HEK293 (cell line): ENCODE measurements at regions not wholly inside any gene's neighbourhood (a gene's known extent, or its start where the extent isn't known, plus 50 kb on each side); places are given as distances from the start of the nearest gene placed in this dataset.

Source experiments
- CTCF ChIA-PET: fragments of 350-600 bp; formaldehyde crosslinking; extraction: SDS; loops from one replicate; lab custom pipeline; 2021; ENCODE audit warnings: antibody characterized with exemption; lab: Yijun Ruan, JAX
- POLR2A ChIA-PET: fragments of 300-600 bp; formaldehyde crosslinking; extraction: SDS; loops from one replicate; lab custom pipeline; 2020; ENCODE audit warnings: antibody characterized with exemption, inconsistent platforms; lab: Yijun Ruan, JAX
- H3K27ac ChIP-seq: fragments of 200-500 bp; sonication (Bioruptor generic); 2 replicates; pipeline ENCODE4 v1.5.1; 2014; ENCODE audit warnings: low read depth, low read length, control low read depth, inconsistent platforms; ENCODE audit errors: extremely low read depth
- H3K36me3 ChIP-seq, 2 experiments: fragments of 200-500 bp in 1 of 2; sonication (Bioruptor generic) in 1 of 2; 1 replicate in 1 of 2; 2 replicates in 1 of 2; pipeline ENCODE4 v1.5.1; 2014 to 2017; ENCODE audit warnings: inconsistent platforms in 2 of 2, low read length in 2 of 2; ENCODE audit not compliant: control insufficient read depth in 2 of 2, insufficient read depth in 1 of 2
- H3K4me1 ChIP-seq: fragments of 200-500 bp; sonication (Bioruptor generic); 2 replicates; pipeline ENCODE4 v1.5.1; 2014; ENCODE audit warnings: mild to moderate bottlenecking, low read length, inconsistent platforms; ENCODE audit not compliant: control insufficient read depth, insufficient read depth
- H3K4me3 ChIP-seq: 2 replicates; pipeline ENCODE4 v1.5.1; 2011; ENCODE audit warnings: low read depth, mild to moderate bottlenecking, control low read depth, low read length, moderate library complexity
- H3K9me3 ChIP-seq: fragments of 200-500 bp; sonication (Bioruptor generic); 2 replicates; pipeline ENCODE4 v1.5.1; 2014; ENCODE audit warnings: low read depth, low read length, inconsistent platforms; ENCODE audit not compliant: control insufficient read depth, insufficient read depth
- GLIS1 ChIP-seq: fragments of 450-650 bp; formaldehyde crosslinking; IDR thresholded peaks from 2 replicates; pipeline ENCODE4 v1.5.1; 2016; ENCODE audit warnings: missing biosample characterization, missing genetic modification characterization
- HOXD13 ChIP-seq: sonication (generic); formaldehyde crosslinking; IDR thresholded peaks from 2 replicates; pipeline ENCODE4 v1.8.0; 2022; ENCODE audit warnings: missing genetic modification reagents, borderline replicate concordance
- INSM2 ChIP-seq: fragments of 450-650 bp; formaldehyde crosslinking; IDR thresholded peaks from 2 replicates; pipeline ENCODE4 v1.5.1; 2016; ENCODE audit warnings: missing biosample characterization, missing genetic modification characterization
- KLF7 ChIP-seq: fragments of 450-650 bp; formaldehyde crosslinking; IDR thresholded peaks from 2 replicates; pipeline ENCODE4 v1.5.1; 2016; ENCODE audit warnings: missing biosample characterization, missing genetic modification characterization, borderline replicate concordance
- OVOL3 ChIP-seq: fragments of 450-650 bp; formaldehyde crosslinking; IDR thresholded peaks from 2 replicates; pipeline ENCODE4 v1.5.1; 2016; ENCODE audit warnings: missing biosample characterization, missing genetic modification characterization
- SCRT2 ChIP-seq: fragments of 450-650 bp; formaldehyde crosslinking; IDR thresholded peaks from 2 replicates; pipeline ENCODE4 v1.5.1; 2016; ENCODE audit warnings: missing biosample characterization, missing genetic modification characterization
- ZBTB1 ChIP-seq: fragments of 450-650 bp; formaldehyde crosslinking; IDR thresholded peaks from 2 replicates; pipeline ENCODE4 v1.5.1; 2016; ENCODE audit warnings: missing biosample characterization, missing genetic modification characterization
- ZBTB17 ChIP-seq: fragments of 450-650 bp; formaldehyde crosslinking; IDR thresholded peaks from 2 replicates; pipeline ENCODE4 v1.5.1; 2016; ENCODE audit warnings: missing biosample characterization, missing genetic modification characterization
- ZNF18 ChIP-seq: fragments of 450-650 bp; formaldehyde crosslinking; IDR thresholded peaks from 2 replicates; pipeline ENCODE4 v1.5.1; 2016; ENCODE audit warnings: missing biosample characterization, missing genetic modification characterization
- ZNF202 ChIP-seq: fragments of 450-650 bp; formaldehyde crosslinking; IDR thresholded peaks from 2 replicates; pipeline ENCODE4 v1.5.1; 2016; ENCODE audit warnings: missing biosample characterization, missing genetic modification characterization, borderline replicate concordance
- ZNF221 ChIP-seq: fragments of 450-650 bp; formaldehyde crosslinking; IDR thresholded peaks from 2 replicates; pipeline ENCODE4 v1.5.1; 2017; ENCODE audit warnings: missing biosample characterization, missing genetic modification characterization, borderline replicate concordance
- ZNF223 ChIP-seq: fragments of 450-650 bp; formaldehyde crosslinking; IDR thresholded peaks from 2 replicates; pipeline ENCODE4 v1.5.1; 2016; ENCODE audit warnings: missing biosample characterization, missing genetic modification characterization
- ZNF23 ChIP-seq: fragments of 450-650 bp; formaldehyde crosslinking; IDR thresholded peaks from 2 replicates; pipeline ENCODE4 v1.5.1; 2016; ENCODE audit warnings: missing biosample characterization, missing genetic modification characterization, borderline replicate concordance
- ZNF391 ChIP-seq: fragments of 450-650 bp; formaldehyde crosslinking; IDR thresholded peaks from 2 replicates; pipeline ENCODE4 v1.5.1; 2016; ENCODE audit warnings: low read depth, missing biosample characterization, missing genetic modification characterization, borderline replicate concordance
- ZNF530 ChIP-seq: fragments of 450-650 bp; formaldehyde crosslinking; IDR thresholded peaks from 2 replicates; pipeline ENCODE4 v1.5.1; 2016; ENCODE audit warnings: low read depth, missing biosample characterization, missing genetic modification characterization
- ZNF555 ChIP-seq: fragments of 450-650 bp; formaldehyde crosslinking; conservative IDR thresholded peaks from 2 replicates; pipeline ENCODE4 v1.5.1; 2017; ENCODE audit warnings: missing biosample characterization, mild to moderate bottlenecking, missing genetic modification characterization, inconsistent platforms
- ZNF747 ChIP-seq: fragments of 450-650 bp; formaldehyde crosslinking; IDR thresholded peaks from 2 replicates; pipeline ENCODE4 v1.5.1; 2016; ENCODE audit warnings: missing biosample characterization, missing genetic modification characterization
- ZNF768 ChIP-seq: fragments of 450-650 bp; formaldehyde crosslinking; IDR thresholded peaks from 2 replicates; pipeline ENCODE4 v1.5.1; 2018; ENCODE audit warnings: missing biosample characterization, mild to moderate bottlenecking, missing genetic modification characterization
- ZSCAN4 ChIP-seq: fragments of 450-650 bp; formaldehyde crosslinking; IDR thresholded peaks from 2 replicates; pipeline ENCODE4 v1.5.1; 2017; ENCODE audit warnings: missing biosample characterization, missing genetic modification characterization

GRCh38 chr13:61485128-61485765 is 69.6 kb upstream of the PCDH20 start:
- H3K27ac ChIP-seq = no peak overlapping the region
- H3K4me1 ChIP-seq = no peaks in the 10 kb centered on the region
- ChIA-PET POLR2A (no interaction called here), CTCF (no interaction called here)
- no peaks in the 10 kb centered on the region for H3K36me3 ChIP-seq
- TF ChIP-seq ZNF18 (tag by site-specific recombination) = no peak
- no peak for TF ChIP-seq ZNF391 (tag by site-specific recombination)
- TF ChIP-seq ZNF223 (tag by site-specific recombination) = no peak
- no peak for TF ChIP-seq KLF7 (tag by site-specific recombination)
- no peak for TF ChIP-seq ZNF530 (tag by site-specific recombination)
- no peak for TF ChIP-seq ZNF747 (tag by site-specific recombination)
- TF ChIP-seq ZNF23 = no peak
- no peak for TF ChIP-seq GLIS1 (tag by site-specific recombination)
- no peak for TF ChIP-seq ZBTB17 (tag by site-specific recombination)
- no peak for TF ChIP-seq OVOL3 (tag by site-specific recombination)
- TF ChIP-seq ZNF221 = no peak
- no peak for TF ChIP-seq SCRT2 (tag by site-specific recombination)
- no peak for TF ChIP-seq ZNF202
- TF ChIP-seq ZSCAN4 (tag by site-specific recombination) = no peak
- TF ChIP-seq ZNF768 = no peak
- no peak overlapping the region for H3K4me3 ChIP-seq
- H3K9me3 ChIP-seq = no peaks in the 10 kb centered on the region

GRCh38 chr13:61477619-61478018 is 62.0 kb upstream of the PCDH20 start:
- no peaks in the 10 kb centered on the region for H3K4me1 ChIP-seq
- TF ChIP-seq ZBTB1 (tag by site-specific recombination) = no peak
- TF ChIP-seq, all 188 proteins: peak for 0
- no peak overlapping the region for H3K27ac ChIP-seq
- POLR2A ChIA-PET = no interaction called here
- no peaks in the 10 kb centered on the region for H3K9me3 ChIP-seq
- CTCF ChIA-PET = no interaction called here
- H3K4me3 ChIP-seq = no peak overlapping the region
- no peaks in the 10 kb centered on the region for H3K36me3 ChIP-seq

- H3K9me3 ChIP-seq = no peaks in the 10 kb centered on the region
- no peaks in the 10 kb centered on the region for H3K36me3 ChIP-seq
- H3K4me1 ChIP-seq = no peaks in the 10 kb centered on the region
- TF ChIP-seq HOXD13 (CRISPR knock-in tag) = no peak
- TF ChIP-seq ZNF555 (tag by site-specific recombination) = no peak
- no peak for TF ChIP-seq INSM2 (tag by site-specific recombination)
- CTCF ChIA-PET = no interaction called here
- POLR2A ChIA-PET = no interaction called here
- no peak overlapping the region for H3K27ac ChIP-seq
- no peak overlapping the region for H3K4me3 ChIP-seq
Measured at GRCh38 chr13:61470786-61471185, 55.1 kb upstream of the PCDH20 start.
